ENCODE measurements at regions not wholly inside any gene's neighbourhood (a gene's known extent, or its start where the extent isn't known, plus 50 kb on each side); places are given as distances from the start of the nearest gene placed in this dataset.

- H3K4me2 ChIP-seq (ENCODE audit: low read depth, low read length, poor library complexity, severe bottlenecking), result no peak overlapping the region
Measured at GRCh38 chr5:74042959-74043358, 417.0 kb downstream of the ARHGEF28 start.

GRCh38 chr5:74042559-74042958 lies 416.6 kb downstream of the ARHGEF28 start:
- Histone ChIP-seq H3K9ac (ENCODE audit: low read depth, low read length, poor library complexity, severe bottlenecking) (no peak overlapping the region), H3F3A (ENCODE audit: low read depth) (no peaks in the 10 kb centered on the region), H3K4me1 (ENCODE audit: insufficient read depth, low read length, poor library complexity, severe bottlenecking) (peaks cover 7% of the 10 kb centered on the region), H3K9me3 (ENCODE audit: insufficient read depth, low read depth, low read length) (no peaks in the 10 kb centered on the region), H3K4me2 (ENCODE audit: low read depth, low read length, poor library complexity, severe bottlenecking) (no peak overlapping the region), H4K20me1 (ENCODE audit: insufficient read depth, low read length, poor library complexity, severe bottlenecking) (no peaks in the 10 kb centered on the region), H3K9me2 (replicated peaks; ENCODE audit: low read depth, low read length) (no peaks in the 10 kb centered on the region), H3K27me3 (ENCODE audit: insufficient read depth, low read length, poor library complexity, severe bottlenecking) (no peaks in the 10 kb centered on the region), H3K36me3 (ENCODE audit: insufficient read depth, low read length) (no peaks in the 10 kb centered on the region), H2AFZ (ENCODE audit: low read length) (no peak overlapping the region), H3K4me3 (ENCODE audit: low read length, poor library complexity, severe bottlenecking) (no peak overlapping the region), H3K79me2 (ENCODE audit: insufficient read depth, low read length) (no peaks in the 10 kb centered on the region)
- TF ChIP-seq, protein P1, sequence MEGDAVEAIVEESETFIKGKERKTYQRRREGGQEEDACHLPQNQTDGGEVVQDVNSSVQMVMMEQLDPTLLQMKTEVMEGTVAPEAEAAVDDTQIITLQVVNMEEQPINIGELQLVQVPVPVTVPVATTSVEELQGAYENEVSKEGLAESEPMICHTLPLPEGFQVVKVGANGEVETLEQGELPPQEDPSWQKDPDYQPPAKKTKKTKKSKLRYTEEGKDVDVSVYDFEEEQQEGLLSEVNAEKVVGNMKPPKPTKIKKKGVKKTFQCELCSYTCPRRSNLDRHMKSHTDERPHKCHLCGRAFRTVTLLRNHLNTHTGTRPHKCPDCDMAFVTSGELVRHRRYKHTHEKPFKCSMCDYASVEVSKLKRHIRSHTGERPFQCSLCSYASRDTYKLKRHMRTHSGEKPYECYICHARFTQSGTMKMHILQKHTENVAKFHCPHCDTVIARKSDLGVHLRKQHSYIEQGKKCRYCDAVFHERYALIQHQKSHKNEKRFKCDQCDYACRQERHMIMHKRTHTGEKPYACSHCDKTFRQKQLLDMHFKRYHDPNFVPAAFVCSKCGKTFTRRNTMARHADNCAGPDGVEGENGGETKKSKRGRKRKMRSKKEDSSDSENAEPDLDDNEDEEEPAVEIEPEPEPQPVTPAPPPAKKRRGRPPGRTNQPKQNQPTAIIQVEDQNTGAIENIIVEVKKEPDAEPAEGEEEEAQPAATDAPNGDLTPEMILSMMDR (conservative IDR thresholded peaks at IDR 0.05; ENCODE audit: low read length), result no peak
- TF ChIP-seq EZH2phosphoT487 (IDR thresholded peaks at IDR 0.05; ENCODE audit: borderline replicate concordance), result no peak

More at GRCh38 chr5:74042959-74043358, 417.0 kb downstream of the ARHGEF28 start:
- no peaks in the 10 kb centered on the region for H3K36me3 ChIP-seq (ENCODE audit: insufficient read depth, low read length)
- H3K9ac ChIP-seq (ENCODE audit: low read depth, low read length, poor library complexity, severe bottlenecking), result no peak overlapping the region
- no peak overlapping the region for H2AFZ ChIP-seq (ENCODE audit: low read length)
- H4K20me1 ChIP-seq (ENCODE audit: insufficient read depth, low read length, poor library complexity, severe bottlenecking), result no peaks in the 10 kb centered on the region
- no peaks in the 10 kb centered on the region for H3K9me3 ChIP-seq (ENCODE audit: insufficient read depth, low read depth, low read length)
- no peaks in the 10 kb centered on the region for H3K79me2 ChIP-seq (ENCODE audit: insufficient read depth, low read length)
- peaks cover 7% of the 10 kb centered on the region for H3K4me1 ChIP-seq (ENCODE audit: insufficient read depth, low read length, poor library complexity, severe bottlenecking)
- H3K9me2 ChIP-seq (replicated peaks; ENCODE audit: low read depth, low read length), result no peaks in the 10 kb centered on the region
- H3K4me3 ChIP-seq (ENCODE audit: low read length, poor library complexity, severe bottlenecking), result no peak overlapping the region
- H3F3A ChIP-seq (ENCODE audit: low read depth), result no peaks in the 10 kb centered on the region
- H3K27me3 ChIP-seq (ENCODE audit: insufficient read depth, low read length, poor library complexity, severe bottlenecking), result no peaks in the 10 kb centered on the region
- TF ChIP-seq EZH2phosphoT487 (IDR thresholded peaks at IDR 0.05; ENCODE audit: borderline replicate concordance), result no peak
- TF ChIP-seq, protein P1 (conservative IDR thresholded peaks at IDR 0.05; ENCODE audit: low read length), result no peak

DNA sequence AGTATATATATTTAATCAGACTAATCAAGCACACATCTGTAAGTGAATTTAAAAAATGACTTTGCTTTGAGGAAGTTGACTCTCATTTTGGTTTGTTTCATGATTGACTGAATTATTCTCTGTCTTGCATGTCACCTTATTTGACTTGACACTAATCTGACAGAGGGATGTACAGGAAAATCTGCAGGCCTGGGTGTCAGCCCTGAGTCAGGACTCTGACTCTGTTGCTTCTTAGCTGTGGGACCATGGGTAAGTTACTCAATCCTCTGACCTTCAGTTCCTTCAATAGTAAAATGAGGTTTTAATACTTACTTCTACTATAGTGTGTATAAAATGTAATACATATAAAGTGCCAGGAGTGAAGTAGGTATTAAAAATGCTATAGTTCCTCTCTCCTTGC lies 415.9 kb downstream of the ARHGEF28 start:
- H3K4me3 ChIP-seq (ENCODE audit: low read length, poor library complexity, severe bottlenecking), result no peak overlapping the region
- no peaks in the 10 kb centered on the region for H3K27me3 ChIP-seq (ENCODE audit: insufficient read depth, low read length, poor library complexity, severe bottlenecking)
- no peaks in the 10 kb centered on the region for H3K9me3 ChIP-seq (ENCODE audit: insufficient read depth, low read depth, low read length)
- no peaks in the 10 kb centered on the region for H3F3A ChIP-seq (ENCODE audit: low read depth)
- peaks cover 7% of the 10 kb centered on the region for H3K4me1 ChIP-seq (ENCODE audit: insufficient read depth, low read length, poor library complexity, severe bottlenecking)
- H3K9me2 ChIP-seq (replicated peaks; ENCODE audit: low read depth, low read length), result no peaks in the 10 kb centered on the region
- H3K36me3 ChIP-seq (ENCODE audit: insufficient read depth, low read length), result no peaks in the 10 kb centered on the region
- no peaks in the 10 kb centered on the region for H4K20me1 ChIP-seq (ENCODE audit: insufficient read depth, low read length, poor library complexity, severe bottlenecking)
- H3K79me2 ChIP-seq (ENCODE audit: insufficient read depth, low read length), result no peaks in the 10 kb centered on the region
- H3K4me2 ChIP-seq (ENCODE audit: low read depth, low read length, poor library complexity, severe bottlenecking), result no peak overlapping the region
- TF ChIP-seq, protein P1 (conservative IDR thresholded peaks at IDR 0.05; ENCODE audit: low read length), result no peak
- no peak for TF ChIP-seq EZH2phosphoT487 (IDR thresholded peaks at IDR 0.05; ENCODE audit: borderline replicate concordance)
- H2AFZ ChIP-seq (ENCODE audit: low read length), result peak overlapping the region; percentile 15; the same call in 1 of the 2 replicates
- H3K9ac ChIP-seq (ENCODE audit: low read depth, low read length, poor library complexity, severe bottlenecking), result no peak overlapping the region

Measured in Loucy (cell line).